RPMI8226 (cell line): ENCODE measurements at regions not wholly inside any gene's neighbourhood (a gene's known extent, or its start where the extent isn't known, plus 50 kb on each side); places are given as distances from the start of the nearest gene placed in this dataset.

ENCODE experiments used
- DNase-seq: peaks from one replicate; pipeline ENCODE4 v3.0.0-alpha.2; 2015

GRCh38 chr21:26784974-26785373 lies 60.2 kb downstream of the ADAMTS1 start:
- no peak for DNase-seq

GRCh38 chr21:26783466-26784195 lies 61.6 kb downstream of the ADAMTS1 start:
- no peak for DNase-seq

- DNase-seq = no peak
Observed at GRCh38 chr21:26782747-26783146, 62.5 kb downstream of the ADAMTS1 start.

GRCh38 chr21:26782331-26782730 lies 62.9 kb downstream of the ADAMTS1 start:
- no peak for DNase-seq

GRCh38 chr21:26781331-26781730 lies 63.9 kb downstream of the ADAMTS1 start:
- DNase-seq = no peak

GRCh38 chr21:26777166-26777565 lies 68.0 kb downstream of the ADAMTS1 start:
- no peak for DNase-seq

- no peak for DNase-seq
Observed at GRCh38 chr21:26776310-26777021, 68.7 kb downstream of the ADAMTS1 start.

- no peak for DNase-seq
Observed at GRCh38 chr21:26773058-26773457, 72.2 kb downstream of the ADAMTS1 start.

- DNase-seq = peak; percentile 19
Observed at GRCh38 chr21:26769613-26770188, 75.5 kb downstream of the ADAMTS1 start.

- no peak for DNase-seq
Observed at GRCh38 chr21:26766826-26767325, 78.3 kb downstream of the ADAMTS1 start.

- DNase-seq = no peak
Observed at GRCh38 chr21:26761174-26761915, 83.9 kb downstream of the ADAMTS1 start.

GRCh38 chr21:26759731-26760130 lies 85.5 kb downstream of the ADAMTS1 start:
- no peak for DNase-seq

GRCh38 chr21:26758083-26758880 lies 86.9 kb downstream of the ADAMTS1 start:
- DNase-seq = no peak

GRCh38 chr21:26756491-26757159 lies 88.6 kb downstream of the ADAMTS1 start:
- no peak for DNase-seq

GRCh38 chr21:26754853-26755252 lies 90.4 kb downstream of the ADAMTS1 start:
- DNase-seq = no peak

- no peak for DNase-seq
Observed at GRCh38 chr21:26753822-26754221, 91.4 kb downstream of the ADAMTS1 start.

- DNase-seq = no peak
Observed at GRCh38 chr21:26752849-26753248, 92.4 kb downstream of the ADAMTS1 start.

GRCh38 chr21:26751305-26751704 lies 93.9 kb downstream of the ADAMTS1 start:
- DNase-seq = no peak

- DNase-seq = no peak
Observed at GRCh38 chr21:26748066-26748465, 97.1 kb downstream of the ADAMTS1 start.

GRCh38 chr21:26747216-26747615 lies 98.0 kb downstream of the ADAMTS1 start:
- no peak for DNase-seq

- no peak for DNase-seq
Observed at GRCh38 chr21:26743524-26743923, 101.7 kb downstream of the ADAMTS1 start.

- no peak for DNase-seq
Observed at GRCh38 chr21:26739189-26739588, 106.0 kb downstream of the ADAMTS1 start.
